WTC11 (cell line): ENCODE measurements at regions not wholly inside any gene's neighbourhood (a gene's known extent, or its start where the extent isn't known, plus 50 kb on each side); places are given as distances from the start of the nearest gene placed in this dataset.

Source experiments
- ATAC-seq: fragments of 200-7000 bp; cut with Tn5 transposase; 2 replicates; pipeline ENCODE4 v1.10.0; 2021; ENCODE audit warnings: mild to moderate bottlenecking, moderate library complexity
- CTCF ChIA-PET: fragments of 300-600 bp; sonication (Branson Sonifier 250); formaldehyde crosslinking; loops from one replicate; lab custom pipeline; 2021; ENCODE audit warnings: antibody characterized with exemption; lab: Charles Lee
- POLR2A ChIA-PET: fragments of 350-600 bp; sonication (Branson Sonifier 250); formaldehyde crosslinking; loops from one replicate; lab custom pipeline; 2021; ENCODE audit warnings: antibody characterized with exemption; lab: Charles Lee
- DNase-seq: peaks from one replicate; pipeline ENCODE4 v3.0.0; 2021; ENCODE audit warnings: low spot score
- H3K27ac Mint-ChIP-seq: 2 replicates; pipeline ENCODE4 v1.8.0; 2021; ENCODE audit warnings: mixed read lengths
- H3K27me3 Mint-ChIP-seq: 2 replicates; pipeline ENCODE4 v1.8.0; 2021; ENCODE audit warnings: low read depth, mild to moderate bottlenecking, moderate library complexity, mixed read lengths
- H3K36me3 Mint-ChIP-seq: 2 replicates; pipeline ENCODE4 v1.8.0; 2021; ENCODE audit warnings: mixed read lengths
- H3K4me1 Mint-ChIP-seq: 2 replicates; pipeline ENCODE4 v1.8.0; 2022; ENCODE audit warnings: mixed read lengths
- H3K4me3 Mint-ChIP-seq: 2 replicates; pipeline ENCODE4 v1.8.0; 2021; ENCODE audit warnings: mild to moderate bottlenecking, moderate library complexity, mixed read lengths
- H3K9me3 Mint-ChIP-seq: 2 replicates; pipeline ENCODE4 v1.8.0; 2021; ENCODE audit warnings: mixed read lengths
- AR ChIP-seq: fragments of 250-450 bp; sonication (Bioruptor Pico); IDR thresholded peaks from 2 replicates; pipeline ENCODE4 v1.9.0; 2021; ENCODE audit warnings: mild to moderate bottlenecking
- CBFB ChIP-seq: sonication (generic); formaldehyde crosslinking; IDR thresholded peaks from 2 replicates; pipeline ENCODE4 v1.8.1; 2022; ENCODE audit warnings: mild to moderate bottlenecking, low read depth, missing genetic modification reagents
- E2F1 ChIP-seq: sonication (generic); formaldehyde crosslinking; IDR thresholded peaks from 2 replicates; pipeline ENCODE4 v1.8.0; 2022; ENCODE audit warnings: mild to moderate bottlenecking, missing genetic modification reagents
- E2F5 ChIP-seq: sonication (generic); formaldehyde crosslinking; IDR thresholded peaks from 2 replicates; pipeline ENCODE4 v1.8.1; 2022; ENCODE audit warnings: mild to moderate bottlenecking, moderate library complexity, missing genetic modification reagents
- ELF4 ChIP-seq: sonication (generic); formaldehyde crosslinking; IDR thresholded peaks from 2 replicates; pipeline ENCODE4 v1.8.1; 2022; ENCODE audit warnings: low read depth, mild to moderate bottlenecking, moderate library complexity, missing genetic modification reagents
- FOXP4 ChIP-seq: sonication (generic); formaldehyde crosslinking; IDR thresholded peaks from 2 replicates; pipeline ENCODE4 v1.8.0; 2022; ENCODE audit warnings: mild to moderate bottlenecking, missing genetic modification reagents
- GABPB1 ChIP-seq: sonication (generic); formaldehyde crosslinking; IDR thresholded peaks from 2 replicates; pipeline ENCODE4 v1.8.1; 2023; ENCODE audit warnings: mild to moderate bottlenecking, missing genetic modification reagents
- HMGXB4 ChIP-seq: sonication (generic); formaldehyde crosslinking; IDR thresholded peaks from 2 replicates; pipeline ENCODE4 v1.8.1; 2023; ENCODE audit warnings: mild to moderate bottlenecking, moderate library complexity, missing genetic modification reagents
- NR3C1 ChIP-seq: sonication (generic); formaldehyde crosslinking; conservative IDR thresholded peaks from 2 replicates; pipeline ENCODE4 v1.8.1; 2023; ENCODE audit warnings: low read depth, mild to moderate bottlenecking, missing genetic modification reagents
- PRDM15 ChIP-seq: sonication (generic); formaldehyde crosslinking; IDR thresholded peaks from 2 replicates; pipeline ENCODE4 v1.8.0; 2022; ENCODE audit warnings: missing genetic modification reagents
- PRRX2 ChIP-seq: fragments of 250-450 bp; sonication (Bioruptor Pico); IDR thresholded peaks from 2 replicates; pipeline ENCODE4 v1.8.0; 2021; ENCODE audit warnings: mild to moderate bottlenecking
- RELA ChIP-seq: sonication (generic); formaldehyde crosslinking; IDR thresholded peaks from 2 replicates; pipeline ENCODE4 v1.8.1; 2022; ENCODE audit warnings: missing genetic modification reagents, mild to moderate bottlenecking, borderline replicate concordance
- SP1 ChIP-seq: sonication (generic); formaldehyde crosslinking; conservative IDR thresholded peaks from 2 replicates; pipeline ENCODE4 v1.8.1; 2022; ENCODE audit warnings: missing genetic modification reagents
- STAT6 ChIP-seq: sonication (generic); formaldehyde crosslinking; conservative IDR thresholded peaks from 2 replicates; pipeline ENCODE4 v1.8.1; 2023; ENCODE audit warnings: mild to moderate bottlenecking, low read depth, missing genetic modification reagents, moderate library complexity
- TCF7 ChIP-seq: sonication (generic); formaldehyde crosslinking; IDR thresholded peaks from 2 replicates; pipeline ENCODE4 v1.8.0; 2022; ENCODE audit warnings: mild to moderate bottlenecking, low read depth, missing genetic modification reagents, moderate library complexity
- TEAD1 ChIP-seq: sonication (generic); formaldehyde crosslinking; IDR thresholded peaks from 2 replicates; pipeline ENCODE4 v1.8.0; 2022; ENCODE audit warnings: mild to moderate bottlenecking, missing genetic modification reagents
- TP53 ChIP-seq: sonication (generic); formaldehyde crosslinking; IDR thresholded peaks from 2 replicates; pipeline ENCODE4 v1.8.1; 2023; ENCODE audit warnings: mild to moderate bottlenecking, missing genetic modification reagents
- USF2 ChIP-seq: sonication (generic); formaldehyde crosslinking; IDR thresholded peaks from 2 replicates; pipeline ENCODE4 v1.8.1; 2023; ENCODE audit warnings: mild to moderate bottlenecking, missing genetic modification reagents, moderate library complexity
- ZNF121 ChIP-seq: sonication (generic); formaldehyde crosslinking; IDR thresholded peaks from 2 replicates; pipeline ENCODE4 v1.8.0; 2023; ENCODE audit warnings: missing genetic modification reagents
- ZNF423 ChIP-seq: fragments of 250-450 bp; sonication (Bioruptor Pico); IDR thresholded peaks from 2 replicates; pipeline ENCODE4 v2.1.2; 2022; ENCODE audit warnings: mild to moderate bottlenecking, moderate library complexity

- CTCF ChIA-PET, result no interaction called here
- TF ChIP-seq NR3C1 (CRISPR knock-in tag), result no peak
- TF ChIP-seq E2F1 (CRISPR knock-in tag), result no peak
- TF ChIP-seq ZNF121 (CRISPR knock-in tag), result no peak
- TF ChIP-seq CBFB (CRISPR knock-in tag), result no peak
- no peak for TF ChIP-seq TEAD1 (CRISPR knock-in tag)
- no peak for TF ChIP-seq E2F5 (CRISPR knock-in tag)
- TF ChIP-seq HMGXB4, result no peak
- no peak for TF ChIP-seq PRRX2 (CRISPR knock-in tag)
- no peak for TF ChIP-seq PRDM15 (CRISPR knock-in tag)
- TF ChIP-seq USF2 (CRISPR knock-in tag), result no peak
- no peak for TF ChIP-seq AR (CRISPR knock-in tag)
- TF ChIP-seq ZNF423 (CRISPR knock-in tag), result no peak
- no peak for TF ChIP-seq STAT6 (CRISPR knock-in tag)
- TF ChIP-seq GABPB1 (CRISPR knock-in tag), result no peak
- no peak for TF ChIP-seq SP1 (CRISPR knock-in tag)
- TF ChIP-seq RELA (CRISPR knock-in tag), result no peak
- no peak for TF ChIP-seq FOXP4 (CRISPR knock-in tag)
- no peak for TF ChIP-seq ELF4 (CRISPR knock-in tag)
- TF ChIP-seq TCF7, result no peak
- no peak for TF ChIP-seq TP53 (CRISPR knock-in tag)
- POLR2A ChIA-PET, result no interaction called here
- DNase-seq (no peak), ATAC-seq (no peak)
- Mint-ChIP-seq H3K27me3 (no peaks in the 10 kb centered on the region), H3K27ac (no peak overlapping the region), H3K4me3 (no peak overlapping the region), H3K36me3 (no peaks in the 10 kb centered on the region), H3K9me3 (peaks cover 15% of the 10 kb centered on the region), H3K4me1 (no peaks in the 10 kb centered on the region; the same call in 1 of the 2 replicates)
Measured at GRCh38 chr5:143952809-143953208, 140.8 kb downstream of the HMHB1 start.
